H1 (cell line): ENCODE measurements at regions not wholly inside any gene's neighbourhood (a gene's known extent, or its start where the extent isn't known, plus 50 kb on each side); places are given as distances from the start of the nearest gene placed in this dataset.

Experiments
- CTCF ChIA-PET: fragments of 300-600 bp; sonication (Branson Sonifier 250); formaldehyde crosslinking; loops from one replicate; lab custom pipeline; 2021; ENCODE audit not compliant: partially characterized antibody; lab: Charles Lee
- POLR2A ChIA-PET: fragments of 300-600 bp; sonication (Branson Sonifier 250); formaldehyde crosslinking; loops from one replicate; lab custom pipeline; 2021; ENCODE audit warnings: inconsistent platforms; ENCODE audit not compliant: partially characterized antibody; lab: Charles Lee
- DNase-seq, 2 experiments: peaks; one replicate each; pipeline versions ENCODE4 v3.0.0 to v3.0.0-alpha.2; 2010 to 2022; ENCODE audit warnings: low spot score in 2 of 2, low read depth in 1 of 2, mixed read lengths in 1 of 2
- FAIRE-seq: peaks from 2 replicates; lab custom pipeline; 2011; peaks lifted over from hg19 to GRCh38; lab: Jason Lieb, UNC
- H2AFZ ChIP-seq: 2 replicates; pipeline ENCODE4 v1.8.1; 2012; ENCODE audit warnings: low read length, inconsistent platforms
- H2AK5ac ChIP-seq: 2 replicates; pipeline ENCODE4 v1.6.1; 2013; ENCODE audit warnings: low read depth, low read length
- H2BK120ac ChIP-seq: replicated peaks from 2 replicates; pipeline ENCODE3; 2013; ENCODE audit warnings: low read depth, low read length, inconsistent platforms
- H2BK12ac ChIP-seq: 2 replicates; pipeline ENCODE4 v1.6.1; 2013; ENCODE audit warnings: low read depth, low read length
- H2BK15ac ChIP-seq: 2 replicates; pipeline ENCODE4 v1.6.1; 2013; ENCODE audit warnings: low read length
- H2BK20ac ChIP-seq: 2 replicates; pipeline ENCODE4 v1.6.1; 2013; ENCODE audit warnings: low read length
- H2BK5ac ChIP-seq: 2 replicates; pipeline ENCODE4 v1.6.1; 2013; ENCODE audit warnings: low read depth, low read length
- H3K14ac ChIP-seq: 2 replicates; pipeline ENCODE4 v1.6.1; 2013; ENCODE audit warnings: inconsistent platforms; ENCODE audit not compliant: insufficient read length
- H3K18ac ChIP-seq: 2 replicates; pipeline ENCODE4 v1.6.1; 2013; ENCODE audit warnings: low read length; ENCODE audit errors: extremely low read depth
- H3K23ac ChIP-seq: 2 replicates; pipeline ENCODE4 v1.6.1; 2013; ENCODE audit warnings: inconsistent platforms; ENCODE audit not compliant: insufficient read length
- H3K23me2 ChIP-seq: 2 replicates; pipeline ENCODE4 v1.6.1; 2013; ENCODE audit warnings: low read depth, low read length
- H3K27ac ChIP-seq: 2 replicates; pipeline ENCODE4 v1.6.1; 2011; ENCODE audit warnings: low read depth, low read length, inconsistent platforms
- H3K27me3 ChIP-seq, 4 experiments: replicated peaks in 1 of 4; 1 replicate in 1 of 4; 2 replicates in 3 of 4; pipeline versions ENCODE4 v1.6.1 to v1.8.1; 2011 to 2013; ENCODE audit warnings: low read length in 3 of 4, mild to moderate bottlenecking in 3 of 4, inconsistent platforms in 2 of 4, mixed read lengths in 2 of 4, moderate library complexity in 1 of 4; ENCODE audit not compliant: control insufficient read depth in 3 of 4, insufficient read depth in 3 of 4; ENCODE audit errors: extremely low read depth in 1 of 4
- H3K36me3 ChIP-seq, 4 experiments: 2 replicates each; pipeline versions ENCODE4 v1.6.1 to v1.8.1; 2011 to 2013; ENCODE audit warnings: mild to moderate bottlenecking in 4 of 4, low read length in 3 of 4, moderate library complexity in 2 of 4, control low read depth in 1 of 4, inconsistent platforms in 1 of 4; ENCODE audit not compliant: insufficient read depth in 4 of 4, control insufficient read depth in 2 of 4
- H3K4ac ChIP-seq: replicated peaks from 2 replicates; pipeline ENCODE3; 2013; ENCODE audit warnings: low read length, low read depth, mixed read lengths, inconsistent platforms; ENCODE audit not compliant: insufficient read length
- H3K4me1 ChIP-seq, 4 experiments: replicated peaks in 1 of 4; 1 replicate in 1 of 4; 2 replicates in 3 of 4; pipeline versions ENCODE4 v1.6.1 to v1.8.1; 2011 to 2013; ENCODE audit warnings: low read length in 3 of 4, inconsistent platforms in 2 of 4, mixed read lengths in 1 of 4; ENCODE audit not compliant: insufficient read depth in 4 of 4, control insufficient read depth in 3 of 4
- H3K4me2 ChIP-seq, 2 experiments: 2 replicates each; pipeline versions ENCODE4 v1.6.1 to v1.8.1; 2011 to 2013; ENCODE audit warnings: low read depth in 2 of 2, low read length in 2 of 2, control low read depth in 1 of 2, inconsistent platforms in 1 of 2, mild to moderate bottlenecking in 1 of 2; ENCODE audit not compliant: insufficient read depth in 1 of 2
- H3K4me3 ChIP-seq, 4 experiments: fragments of 200-600, 300-600 bp in 1 of 4; sonication (generic), shearing (Covaris generic), sonication (Bioruptor Twin) in 1 of 4; 2 replicates each; pipeline versions ENCODE4 v1.5.1 to v1.8.1; 2011 to 2016; ENCODE audit warnings: low read length in 4 of 4, low read depth in 3 of 4, control low read depth in 2 of 4, inconsistent platforms in 2 of 4, mild to moderate bottlenecking in 2 of 4, mixed read lengths in 1 of 4, moderate library complexity in 1 of 4; ENCODE audit not compliant: insufficient read depth in 2 of 4; ENCODE audit errors: extremely low read depth in 1 of 4
- H3K56ac ChIP-seq: replicated peaks from 2 replicates; pipeline ENCODE3; 2013; ENCODE audit warnings: low read depth, mild to moderate bottlenecking, mixed read lengths, low read length, inconsistent platforms; ENCODE audit not compliant: insufficient read length
- H3K79me1 ChIP-seq: 2 replicates; pipeline ENCODE4 v1.6.1; 2013; ENCODE audit warnings: low read depth, low read length, control low read depth
- H3K79me2 ChIP-seq, 2 experiments: 2 replicates each; pipeline versions ENCODE4 v1.6.1 to v1.8.1; 2012 to 2013; ENCODE audit warnings: low read length in 2 of 2, mild to moderate bottlenecking in 2 of 2, inconsistent platforms in 1 of 2; ENCODE audit not compliant: insufficient read depth in 2 of 2, control insufficient read depth in 1 of 2
- H3K9ac ChIP-seq, 4 experiments: replicated peaks in 1 of 4; 1 replicate in 1 of 4; 2 replicates in 3 of 4; pipeline versions ENCODE4 v1.6.1 to v1.8.1; 2011 to 2013; ENCODE audit warnings: low read depth in 3 of 4, low read length in 3 of 4, control low read depth in 2 of 4, mild to moderate bottlenecking in 2 of 4, moderate library complexity in 2 of 4, inconsistent platforms in 1 of 4; ENCODE audit errors: extremely low read depth in 1 of 4
- H3K9me3 ChIP-seq, 2 experiments: 2 replicates each; pipeline versions ENCODE4 v1.6.1 to v1.8.1; 2012 to 2013; ENCODE audit warnings: mild to moderate bottlenecking in 2 of 2, moderate library complexity in 2 of 2, control low read depth in 1 of 2, inconsistent platforms in 1 of 2, low read depth in 1 of 2, low read length in 1 of 2, mixed read lengths in 1 of 2; ENCODE audit not compliant: insufficient read depth in 2 of 2
- H4K20me1 ChIP-seq, 2 experiments: replicated peaks in 1 of 2; 2 replicates each; pipeline versions ENCODE3 to v1.8.1; 2011 to 2013; ENCODE audit warnings: inconsistent platforms in 2 of 2, low read length in 2 of 2, mild to moderate bottlenecking in 1 of 2; ENCODE audit not compliant: insufficient read depth in 2 of 2, control insufficient read depth in 1 of 2
- H4K5ac ChIP-seq: 2 replicates; pipeline ENCODE4 v1.6.1; 2013; ENCODE audit warnings: low read length, low read depth, mixed read lengths, inconsistent platforms; ENCODE audit not compliant: insufficient read length
- H4K8ac ChIP-seq: 2 replicates; pipeline ENCODE4 v1.8.0; 2013; ENCODE audit warnings: mild to moderate bottlenecking, moderate library complexity, low read length, inconsistent platforms; ENCODE audit not compliant: insufficient read depth; ENCODE audit errors: extremely low read depth
- H4K91ac ChIP-seq: replicated peaks from 2 replicates; pipeline ENCODE3; 2013; ENCODE audit warnings: low read length, mixed read lengths, inconsistent platforms; ENCODE audit not compliant: insufficient read length
- POLR2AphosphoS5 ChIP-seq: IDR thresholded peaks from 2 replicates; pipeline ENCODE4 v1.6.1; 2011; ENCODE audit warnings: low read depth, low read length
- RAD21 ChIP-seq, 2 experiments: IDR thresholded peaks in 1 of 2; conservative IDR thresholded peaks in 1 of 2; 2 replicates each; pipeline ENCODE4 v1.6.1; 2011; ENCODE audit warnings: low read depth in 2 of 2, low read length in 2 of 2, improper control_type of control experiment in 1 of 2, inconsistent platforms in 1 of 2, mild to moderate bottlenecking in 1 of 2, moderate library complexity in 1 of 2
- SIRT6 ChIP-seq: IDR thresholded peaks from one replicate; pipeline ENCODE4 v1.7.1; 2012; ENCODE audit warnings: low read length, inconsistent platforms
- SUZ12 ChIP-seq: fragments of 200-600 bp; sonication (generic); IDR thresholded peaks from 2 replicates; pipeline ENCODE4 v1.6.1; 2012; ENCODE audit warnings: mild to moderate bottlenecking, inconsistent platforms, low read length, moderate library complexity, mixed read lengths
- WGBS, 2 experiments: shearing (Covaris generic) in 1 of 2; methylation state at CpG; one replicate each; pipeline versions ENCODE4 v1.1.6 to v1.1.7; 2013 to 2015; ENCODE audit warnings: low lambda C conversion rate in 2 of 2, mixed read lengths in 2 of 2, inconsistent platforms in 1 of 2, low coverage in 1 of 2, missing lambda C conversion rate in 1 of 2; ENCODE audit not compliant: insufficient replicate concordance in 2 of 2, insufficient coverage in 1 of 2, insufficient read length in 1 of 2; ENCODE audit errors: extremely low coverage in 1 of 2, missing lambda C conversion rate in 1 of 2; 5-methylcytosine and 5-hydroxymethylcytosine counted together
- TF ChIP-seq, protein P1 (sequence below), 3 experiments: IDR thresholded peaks; 1 replicate in 2 of 3; 2 replicates in 1 of 3; pipeline versions ENCODE4 v1.5.1 to v1.6.1; 2011; ENCODE audit warnings: low read length in 3 of 3, mild to moderate bottlenecking in 3 of 3, inconsistent platforms in 2 of 3, low read depth in 1 of 3, moderate library complexity in 1 of 3; ENCODE audit not compliant: insufficient read depth in 1 of 3; ENCODE audit errors: control extremely low read depth in 1 of 3
- TF ChIP-seq, protein P2 (sequence below): IDR thresholded peaks from 2 replicates; pipeline ENCODE4 v1.6.1; 2012; ENCODE audit warnings: inconsistent platforms

DNA sequence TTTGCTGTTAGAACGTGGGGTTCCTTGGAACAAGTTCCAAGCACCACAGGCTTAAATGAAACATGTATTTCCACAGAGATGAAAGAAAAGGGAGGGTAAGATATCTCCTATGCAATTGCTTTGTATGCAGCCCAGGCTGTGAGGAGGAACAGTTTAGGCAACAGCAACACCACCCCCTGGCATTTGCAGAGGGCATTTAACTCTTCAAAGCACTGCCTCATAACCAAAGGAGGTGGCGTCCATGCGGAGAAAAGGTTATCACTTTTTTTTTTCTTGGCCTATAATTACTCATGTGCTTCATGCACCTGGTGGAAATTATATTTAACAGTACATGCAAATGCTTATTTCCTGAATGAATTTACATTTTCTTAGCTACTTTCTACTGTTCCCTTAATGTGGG, 286.0 kb downstream of the LPIN1 start:
- Histone ChIP-seq H3K79me2 (no peaks in the 10 kb centered on the region), H4K20me1 (no peaks in the 10 kb centered on the region), H2BK120ac (no peak overlapping the region), H2BK20ac (no peak overlapping the region), H3K9ac (no peak overlapping the region), H3K27me3 (no peaks in the 10 kb centered on the region), H3K9me3 (no peaks in the 10 kb centered on the region), H3K4me3 (no peak overlapping the region), H3K36me3 (no peaks in the 10 kb centered on the region), H3K23ac (no peak overlapping the region), H3K4me2 (no peak overlapping the region), H4K8ac (no peak overlapping the region), H3K79me1 (no peaks in the 10 kb centered on the region), H2BK15ac (no peak overlapping the region), H4K91ac (no peak overlapping the region), H3K4me1 (0 out of 7 replicates have a peak, but pooled peaks cover 0 to 2% (median 0%) of the 10 kb centered on the region in 4 experiments), H4K5ac (no peak overlapping the region), H3K14ac (no peak overlapping the region), H3K27ac (no peak overlapping the region), H3K4ac (no peak overlapping the region), H3K18ac (no peak overlapping the region), H2AFZ (no peak overlapping the region), H3K56ac (no peak overlapping the region), H2AK5ac (no peak overlapping the region), H2BK5ac (no peak overlapping the region), H2BK12ac (no peak overlapping the region), H3K23me2 (no peaks in the 10 kb centered on the region)
- FAIRE-seq (no peak), DNase-seq (no peak)
- ChIA-PET CTCF (interaction anchor here (1.2 kb wide), 1 partner anchor 16 kb away, joined by 5 read pairs; no protein-coding TSS in a partner anchor), POLR2A (no interaction called here)
- WGBS, 2 experiments = 77% methylated on average over 3 of the region's 3 CpGs; no CpG with 5 or more reads in 1 of the 2 experiments
- TF ChIP-seq SIRT6 = no peak
- no peak for TF ChIP-seq POLR2AphosphoS5
- no peak for TF ChIP-seq SUZ12
- TF ChIP-seq, protein P1, sequence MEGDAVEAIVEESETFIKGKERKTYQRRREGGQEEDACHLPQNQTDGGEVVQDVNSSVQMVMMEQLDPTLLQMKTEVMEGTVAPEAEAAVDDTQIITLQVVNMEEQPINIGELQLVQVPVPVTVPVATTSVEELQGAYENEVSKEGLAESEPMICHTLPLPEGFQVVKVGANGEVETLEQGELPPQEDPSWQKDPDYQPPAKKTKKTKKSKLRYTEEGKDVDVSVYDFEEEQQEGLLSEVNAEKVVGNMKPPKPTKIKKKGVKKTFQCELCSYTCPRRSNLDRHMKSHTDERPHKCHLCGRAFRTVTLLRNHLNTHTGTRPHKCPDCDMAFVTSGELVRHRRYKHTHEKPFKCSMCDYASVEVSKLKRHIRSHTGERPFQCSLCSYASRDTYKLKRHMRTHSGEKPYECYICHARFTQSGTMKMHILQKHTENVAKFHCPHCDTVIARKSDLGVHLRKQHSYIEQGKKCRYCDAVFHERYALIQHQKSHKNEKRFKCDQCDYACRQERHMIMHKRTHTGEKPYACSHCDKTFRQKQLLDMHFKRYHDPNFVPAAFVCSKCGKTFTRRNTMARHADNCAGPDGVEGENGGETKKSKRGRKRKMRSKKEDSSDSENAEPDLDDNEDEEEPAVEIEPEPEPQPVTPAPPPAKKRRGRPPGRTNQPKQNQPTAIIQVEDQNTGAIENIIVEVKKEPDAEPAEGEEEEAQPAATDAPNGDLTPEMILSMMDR (IDR thresholded peaks at IDR 0.05; ENCODE audit: control extremely low read depth in 1 of 3, insufficient read depth in 1 of 3, low read depth in 1 of 3, low read length in 3 of 3) = peak; percentile 12 to 22 (median 15); a peak in 3 of 4 replicates
- TF ChIP-seq, protein P2, sequence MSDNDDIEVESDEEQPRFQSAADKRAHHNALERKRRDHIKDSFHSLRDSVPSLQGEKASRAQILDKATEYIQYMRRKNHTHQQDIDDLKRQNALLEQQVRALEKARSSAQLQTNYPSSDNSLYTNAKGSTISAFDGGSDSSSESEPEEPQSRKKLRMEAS = no peak
- peak; percentile 24 to 48; a peak in 3 of 4 replicates for TF ChIP-seq RAD21 (IDR thresholded peaks at IDR 0.05 in 1 of 2, conservative IDR thresholded peaks at IDR 0.05 in 1 of 2; ENCODE audit: low read depth in 2 of 2, low read length in 2 of 2)
